NCI-H1694 treated with DMSO at 0.1 percent for 48 hours (cell line): ENCODE measurements at regions not wholly inside any gene's neighbourhood (a gene's known extent, or its start where the extent isn't known, plus 50 kb on each side); places are given as distances from the start of the nearest gene placed in this dataset.

ENCODE experiments used
- DNase-seq: peaks from one replicate; lab custom pipeline; 2025; lab: John Stamatoyannopoulos, UW

DNA sequence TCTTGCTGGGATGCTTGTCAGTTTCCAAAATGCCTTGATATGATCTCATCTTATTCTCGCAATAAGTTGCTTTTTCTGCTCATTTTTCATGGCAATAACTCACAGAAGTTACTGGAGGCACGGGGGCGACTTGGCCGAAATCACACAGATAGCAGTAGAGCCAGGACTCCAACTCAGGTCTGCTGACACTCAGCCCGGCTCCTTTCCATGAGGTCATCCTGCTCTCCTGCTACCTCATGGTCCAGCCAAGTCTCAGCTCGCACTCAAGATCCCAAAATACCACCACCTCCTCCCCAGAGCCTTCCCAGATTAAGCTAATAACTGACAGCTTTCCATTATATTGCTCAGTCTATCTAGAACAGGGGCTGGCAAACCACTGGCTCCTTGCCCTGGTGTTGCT, 269.5 kb downstream of the MAP2K4 start:
- DNase-seq = no peak

DNA sequence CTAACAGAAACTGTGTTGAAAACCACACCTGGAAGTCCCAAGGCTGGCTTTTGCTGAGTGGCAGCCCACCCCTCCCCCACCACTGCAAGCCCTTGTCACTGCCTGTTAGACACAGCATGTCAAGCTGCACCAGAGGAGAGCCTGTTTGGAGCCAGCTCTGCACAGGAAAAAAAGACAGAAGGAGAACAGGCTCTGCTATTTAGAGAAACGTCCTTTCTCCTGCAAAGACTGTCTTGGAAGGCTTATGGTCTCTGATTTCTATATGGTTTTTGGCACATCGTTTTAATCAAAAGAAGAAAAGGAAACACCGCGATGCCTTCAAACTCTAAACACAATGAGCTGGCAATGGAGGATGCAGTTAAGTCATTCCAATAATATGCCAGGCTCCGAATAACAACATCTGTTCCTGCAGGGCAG, 275.5 kb downstream of the MAP2K4 start:
- peak; percentile 86 for DNase-seq

DNA sequence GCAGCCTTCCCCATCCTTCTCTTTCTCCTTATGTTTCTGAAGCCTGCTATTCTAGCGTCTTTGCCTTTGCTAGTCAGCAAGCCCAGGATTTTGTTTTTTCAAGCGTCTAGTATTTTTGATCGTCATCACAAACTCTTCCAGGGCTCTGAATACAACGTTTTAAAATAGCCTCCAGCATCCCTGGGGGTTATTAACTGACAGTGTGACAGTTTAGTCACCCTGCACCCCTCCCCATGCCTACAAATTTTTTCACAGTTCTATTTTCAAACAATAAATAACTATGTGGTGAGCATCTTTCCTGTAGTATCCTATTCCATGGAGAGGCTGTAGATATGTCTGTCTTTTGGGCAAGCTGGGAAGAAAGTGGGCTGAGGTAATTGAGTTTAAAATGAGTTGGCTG, 280.9 kb downstream of the MAP2K4 start:
- no peak for DNase-seq

DNA sequence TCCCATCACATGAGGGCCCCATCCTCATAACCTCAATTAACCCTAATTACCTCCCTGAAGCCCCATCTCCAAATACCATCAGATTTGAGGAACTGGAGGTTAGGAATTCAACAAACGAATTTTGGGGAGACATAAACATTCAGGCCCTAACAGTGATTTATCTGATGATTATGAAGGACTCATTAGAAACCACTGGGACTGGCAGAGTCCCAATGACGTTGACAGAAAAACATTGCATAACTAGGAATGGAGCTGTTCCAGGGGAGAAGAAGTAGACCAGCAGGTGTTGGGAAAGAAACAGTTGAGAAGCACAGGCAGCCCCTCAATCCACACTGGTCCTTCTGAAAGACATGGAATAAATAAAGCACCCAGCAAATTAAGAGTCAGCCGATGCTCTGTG, 282.0 kb downstream of the MAP2K4 start:
- DNase-seq = no peak

DNA sequence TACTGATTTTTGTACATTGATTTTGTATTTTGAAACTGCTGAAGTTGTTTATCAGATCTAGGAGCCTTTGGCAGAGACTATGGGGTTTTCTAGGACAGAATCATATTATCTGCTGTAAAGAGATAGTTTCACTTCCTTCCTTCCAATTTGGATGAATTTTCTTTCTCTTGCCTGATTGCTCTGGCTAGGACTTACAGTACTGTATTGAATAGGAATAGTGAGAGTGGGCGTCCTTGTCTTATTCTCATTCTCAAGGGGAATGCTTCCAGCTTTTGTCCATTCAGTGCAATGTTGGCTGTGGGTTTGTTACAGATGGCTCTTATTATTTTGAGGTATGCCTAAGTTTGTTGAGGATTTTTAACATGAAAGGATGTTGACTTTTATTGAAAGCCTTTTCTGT, 290.1 kb downstream of the MAP2K4 start:
- DNase-seq = no peak

DNA sequence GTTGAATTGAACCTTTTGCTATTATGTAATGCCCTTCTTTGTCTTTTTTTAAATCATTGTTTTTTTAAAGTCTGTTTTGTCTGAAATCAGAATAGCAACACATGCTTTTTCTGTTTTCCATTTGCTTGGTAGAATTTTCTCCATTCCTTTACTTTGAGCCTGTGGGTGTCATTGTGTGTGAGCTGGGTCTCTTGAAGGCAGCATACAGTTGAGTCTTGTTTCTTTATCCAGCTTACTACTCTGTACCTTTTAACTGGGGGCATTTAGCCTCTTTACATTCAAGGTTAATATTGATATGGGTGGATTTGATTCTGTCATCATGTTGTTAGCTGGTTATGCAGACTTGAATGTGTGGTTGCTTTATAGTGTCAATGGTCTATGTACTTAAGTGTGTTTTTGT, 292.0 kb downstream of the MAP2K4 start:
- no peak for DNase-seq

DNA sequence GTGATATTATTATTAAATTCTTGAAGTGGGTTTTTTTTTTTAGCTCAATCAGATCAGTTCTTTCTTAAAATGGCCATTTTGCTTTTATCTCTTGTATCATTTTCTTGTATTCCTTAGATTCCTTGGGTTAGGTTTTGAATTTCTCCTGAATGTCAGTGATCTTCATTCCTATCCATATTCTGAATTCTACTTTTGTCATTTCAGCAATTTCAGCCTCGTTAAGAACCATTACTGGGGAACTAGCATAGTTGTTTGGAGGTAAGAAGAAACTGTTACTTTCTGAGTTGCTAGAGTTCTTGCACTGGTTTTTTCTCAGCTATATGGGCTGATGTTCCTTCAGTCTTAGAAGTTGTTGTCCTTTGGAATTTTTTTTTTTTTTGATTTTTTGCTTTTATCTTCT, 293.1 kb downstream of the MAP2K4 start:
- DNase-seq = no peak

DNA sequence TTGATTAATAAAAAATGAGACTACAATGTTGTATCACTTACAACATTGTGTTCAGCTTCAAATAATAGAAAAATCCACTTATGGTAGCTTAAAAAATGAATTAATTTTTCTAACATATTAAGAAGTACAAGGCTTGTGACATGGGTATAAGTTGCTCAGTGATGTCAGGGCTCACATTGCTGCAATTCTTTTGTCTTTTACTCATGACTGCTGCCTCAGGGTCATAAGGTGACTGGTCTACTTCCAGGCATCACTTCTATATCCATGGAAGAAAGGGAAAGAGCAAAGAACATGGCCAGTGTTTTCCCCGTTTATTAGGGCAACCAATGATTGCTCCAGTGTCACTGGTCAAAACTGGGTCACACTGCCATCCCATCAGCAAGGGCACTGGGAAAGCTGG, 295.3 kb downstream of the MAP2K4 start:
- DNase-seq = no peak

DNA sequence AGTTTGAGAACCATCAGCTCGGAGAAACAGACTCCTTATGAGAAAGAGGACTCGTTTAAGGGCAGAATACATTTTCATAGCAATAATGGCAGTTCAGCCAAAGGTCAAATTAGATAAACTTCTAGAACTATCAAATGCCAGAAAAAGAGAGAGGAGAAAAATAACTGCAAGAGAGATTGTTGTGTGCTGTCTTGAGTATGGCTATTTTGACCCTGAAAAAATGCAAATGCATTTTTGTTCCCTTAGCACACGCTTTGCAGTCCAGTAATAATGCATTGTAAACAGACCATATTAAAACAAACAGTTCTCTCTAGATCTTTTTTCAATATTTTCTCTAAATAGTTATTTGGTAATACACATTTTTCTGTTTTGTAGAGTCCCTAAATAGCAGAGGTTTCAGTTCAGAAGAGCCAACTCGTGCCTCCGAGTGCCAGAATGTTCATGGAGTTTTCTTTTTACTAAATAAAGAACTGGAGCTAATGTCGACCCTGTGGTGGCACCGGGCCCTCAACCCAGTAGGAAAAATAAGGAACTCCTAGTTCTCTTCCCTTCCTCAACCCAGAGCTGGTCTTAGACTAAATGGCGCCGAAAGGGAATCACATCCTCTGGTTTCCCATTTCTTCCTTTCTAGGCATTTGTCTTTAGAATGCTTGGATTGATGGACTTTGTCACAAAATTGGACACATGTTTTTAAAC, 298.0 kb downstream of the MAP2K4 start:
- DNase-seq = no peak

DNA sequence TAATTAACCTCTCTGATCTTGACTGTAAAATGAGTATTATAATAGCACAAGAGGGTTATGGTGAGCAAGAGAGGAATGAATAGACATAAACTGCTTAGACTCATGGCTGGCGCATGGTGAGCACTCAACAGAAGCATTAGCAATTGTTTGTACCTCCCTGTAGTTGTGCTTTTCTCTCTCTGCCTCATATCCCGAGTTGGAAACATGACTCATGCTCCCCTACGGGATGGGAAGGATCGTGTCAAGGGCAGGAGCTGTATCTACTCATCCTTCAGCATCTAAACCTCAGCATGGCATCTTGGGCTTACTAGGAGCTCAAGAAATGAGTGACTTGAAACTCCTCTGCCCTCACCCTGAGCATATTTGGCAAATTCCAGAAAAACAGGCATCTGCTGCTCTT, 299.6 kb downstream of the MAP2K4 start:
- no peak for DNase-seq

DNA sequence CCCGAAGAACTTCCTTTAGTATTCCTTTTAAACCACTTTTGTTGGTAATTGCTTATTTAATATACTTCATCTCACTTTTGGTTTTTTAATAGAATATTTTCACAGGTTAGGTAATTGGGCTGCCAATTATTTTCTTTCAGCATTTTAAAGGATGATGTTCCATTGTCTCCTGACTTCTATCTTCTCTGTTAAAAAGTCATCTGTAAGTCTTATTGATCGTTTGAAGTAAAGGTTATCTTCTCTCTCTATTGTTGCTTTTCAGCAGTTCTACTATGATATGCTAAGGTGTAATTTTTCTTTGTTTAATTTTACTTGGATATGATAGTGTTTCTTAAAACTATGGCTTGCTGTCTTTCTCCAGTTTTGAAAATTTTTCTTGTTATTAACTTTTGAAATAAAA, 307.5 kb downstream of the MAP2K4 start:
- no peak for DNase-seq

DNA sequence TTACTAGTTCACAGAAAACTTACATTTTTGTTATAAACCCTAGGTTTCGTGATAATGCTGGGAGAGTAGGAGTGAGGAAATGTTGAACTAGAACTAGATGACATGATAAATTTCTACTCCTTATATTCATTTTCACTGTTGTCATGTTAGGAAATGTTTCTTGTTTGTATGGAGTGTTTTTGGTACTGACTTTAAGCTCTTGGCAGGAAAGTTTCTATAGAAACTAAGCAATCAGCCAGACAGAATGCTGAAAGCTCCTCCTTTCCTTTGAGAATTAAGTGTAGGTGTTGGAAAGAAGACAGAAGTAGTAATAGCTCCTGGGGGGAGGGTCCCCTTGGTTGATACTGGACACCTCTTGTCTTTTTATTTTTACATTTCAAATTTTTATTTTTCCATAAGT, 309.8 kb downstream of the MAP2K4 start:
- no peak for DNase-seq

DNA sequence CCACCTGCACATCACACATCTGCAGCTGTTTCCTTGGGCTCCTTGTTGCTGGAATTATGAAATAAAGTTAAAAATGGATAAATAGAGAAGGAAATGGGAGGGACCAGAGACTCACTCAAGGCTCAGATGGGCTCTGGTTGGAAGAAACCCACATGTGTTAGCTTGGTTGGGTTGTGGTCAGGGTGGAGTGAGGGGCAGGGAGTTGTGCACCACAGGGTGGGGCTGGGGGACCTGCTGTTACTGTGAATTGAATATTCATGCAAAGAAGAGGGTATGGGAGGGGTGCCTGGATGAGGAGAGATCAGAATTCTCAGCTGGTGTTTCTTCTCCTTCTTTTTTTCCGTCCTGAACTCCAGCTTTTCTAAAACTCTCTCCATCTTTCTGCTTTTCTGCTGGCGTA, 320.7 kb downstream of the MAP2K4 start:
- DNase-seq = no peak

DNA sequence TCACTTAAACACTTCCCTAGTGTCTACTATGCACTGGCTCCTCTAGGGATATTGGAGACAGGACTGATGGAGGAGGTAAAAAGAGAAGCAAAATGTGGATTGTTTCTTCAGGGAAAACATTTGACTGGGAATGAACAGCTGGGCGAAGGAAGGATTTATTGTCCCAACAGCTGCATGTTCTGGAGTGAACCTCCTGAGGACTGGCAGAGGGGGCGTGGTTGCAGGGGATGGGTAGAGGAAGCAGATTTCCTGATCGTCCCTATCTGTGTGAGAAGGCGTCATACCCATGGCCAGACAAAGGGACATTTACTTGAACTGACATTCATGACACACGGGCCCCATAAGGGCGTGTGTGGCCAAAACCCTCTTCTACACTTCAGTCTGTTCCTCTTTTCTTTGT, 321.5 kb downstream of the MAP2K4 start:
- no peak for DNase-seq

DNA sequence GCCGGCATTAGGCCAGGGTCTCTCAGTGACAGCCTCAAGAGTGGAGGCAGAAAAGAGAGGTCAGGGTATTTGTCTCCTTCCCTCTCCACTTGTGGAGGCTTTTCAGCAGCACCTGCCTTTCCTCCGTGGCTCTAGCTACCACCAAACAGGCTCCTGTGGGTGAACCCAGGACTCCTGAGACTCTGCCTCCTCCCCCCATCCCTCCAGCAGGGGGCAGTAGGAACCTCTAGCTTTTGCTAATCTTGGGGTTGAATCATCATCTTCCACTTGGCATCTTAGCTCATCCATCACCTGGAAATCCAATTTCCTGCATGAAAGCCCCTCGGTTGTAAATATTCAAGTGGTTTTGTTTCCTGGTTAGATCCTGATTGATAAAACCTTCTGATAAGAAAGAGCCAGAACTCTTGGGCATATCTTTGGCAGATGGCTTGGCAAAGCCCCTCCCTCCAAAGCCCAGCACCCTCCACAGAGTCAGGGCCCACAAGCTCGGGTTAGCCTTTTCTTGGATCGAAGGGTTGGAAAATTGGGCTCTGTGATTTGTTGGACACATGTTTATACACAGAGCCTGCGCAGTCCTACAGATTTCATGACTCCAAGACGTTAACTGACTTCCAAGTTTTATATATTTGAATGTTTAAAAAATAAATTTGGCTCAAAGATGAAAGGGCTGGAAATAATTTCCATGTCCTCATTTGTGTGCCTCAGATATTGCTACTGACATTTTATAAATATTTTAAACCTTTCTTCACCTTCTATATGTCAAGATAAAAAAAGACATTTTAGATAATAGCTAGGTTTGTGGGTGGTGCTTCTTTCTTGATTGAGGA, 322.1 kb downstream of the MAP2K4 start:
- no peak for DNase-seq

DNA sequence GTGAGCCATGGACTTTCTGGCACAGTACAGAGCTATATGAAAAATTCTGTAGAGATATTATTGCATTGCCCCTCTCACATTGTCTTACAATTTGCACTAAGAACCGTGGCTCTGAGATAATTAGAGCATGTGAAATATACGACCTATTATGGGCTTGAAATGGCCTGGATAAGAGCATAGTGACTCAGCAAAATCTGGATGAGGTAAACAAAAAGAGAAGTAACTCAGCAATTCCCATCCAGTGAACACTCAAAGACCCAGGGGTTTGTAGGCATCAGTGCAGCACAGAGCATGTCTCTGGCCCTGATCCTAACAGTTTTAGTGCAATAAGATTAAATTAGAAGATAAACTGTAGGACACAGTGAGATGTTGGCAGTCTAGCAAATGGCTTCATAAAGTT, 317.2 kb upstream of the MYOCD start:
- no peak for DNase-seq

DNA sequence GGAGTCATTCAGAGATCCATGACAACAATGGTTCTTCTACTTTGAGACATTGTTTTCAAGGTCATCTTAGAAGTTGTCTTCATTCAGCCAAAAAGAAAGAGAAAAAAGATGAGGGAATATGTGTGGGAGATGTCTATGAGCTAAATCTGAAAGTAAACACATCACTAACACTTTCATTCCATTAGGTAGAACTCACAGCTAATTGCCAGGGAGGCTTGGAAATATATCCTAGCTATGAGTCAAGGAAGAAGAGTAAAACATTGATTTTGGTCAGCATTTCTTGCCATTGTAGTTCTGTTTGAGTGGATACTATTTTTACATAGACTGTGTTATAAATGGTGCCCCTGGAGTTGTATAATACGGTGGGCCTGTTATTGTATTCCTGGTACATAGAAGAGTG, 316.4 kb upstream of the MYOCD start:
- no peak for DNase-seq

DNA sequence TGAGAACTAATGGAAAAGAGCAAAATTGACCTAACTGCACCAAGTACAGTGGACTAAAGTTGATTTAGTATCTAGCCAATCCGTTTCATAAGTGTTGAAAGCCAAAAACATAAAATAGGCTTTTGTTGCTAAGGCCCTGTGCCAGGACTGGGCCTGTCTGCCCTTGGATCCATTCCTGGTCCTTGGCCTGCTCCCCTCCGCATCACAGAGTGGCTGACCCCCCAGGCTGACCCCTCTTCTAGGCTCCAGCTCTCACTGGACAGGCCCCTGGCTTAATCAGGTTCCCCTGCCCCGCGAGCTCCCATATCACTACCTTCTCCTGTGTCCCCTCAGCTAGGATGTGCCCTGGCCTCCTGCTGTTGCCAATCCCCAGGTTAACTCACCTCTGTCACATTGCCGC, 313.6 kb upstream of the MYOCD start:
- no peak for DNase-seq

DNA sequence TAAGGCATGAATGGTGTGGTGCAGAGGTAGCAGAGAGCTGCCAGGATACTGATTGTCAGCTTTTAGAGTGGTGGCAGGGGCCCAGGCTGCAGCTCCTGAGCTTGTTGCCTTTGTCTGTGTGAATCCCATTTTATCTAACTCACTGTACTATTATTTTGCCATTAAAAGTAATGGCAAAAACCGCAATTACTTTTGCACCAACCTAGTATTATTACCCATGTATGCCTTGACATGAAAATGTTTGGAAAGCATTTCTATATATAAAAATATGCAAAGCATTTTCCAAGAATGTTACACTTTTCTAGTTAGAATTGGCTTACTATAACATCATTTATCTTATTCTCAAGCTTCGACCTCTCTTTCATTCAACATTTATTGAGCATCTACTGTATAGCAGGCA, 308.1 kb upstream of the MYOCD start:
- no peak for DNase-seq

DNA sequence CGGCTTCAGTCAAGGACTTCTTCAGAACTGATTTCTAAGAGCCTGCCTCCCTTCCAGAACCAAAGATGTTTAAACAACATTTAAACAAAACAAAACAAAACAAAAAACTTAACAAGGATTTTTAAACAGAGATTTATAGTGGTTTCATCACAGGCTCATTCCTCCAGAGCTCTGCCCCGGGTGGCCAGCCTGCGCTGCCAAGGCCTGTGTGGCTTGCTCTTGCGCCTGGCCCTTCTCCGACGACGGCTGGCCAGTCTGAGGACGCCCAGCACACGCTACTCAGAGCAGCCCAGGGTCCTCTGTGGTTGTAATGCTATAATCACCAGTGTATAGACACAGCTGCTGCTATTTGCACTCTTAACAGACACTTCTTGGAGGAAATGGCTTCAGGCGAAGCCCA, 307.2 kb upstream of the MYOCD start:
- no peak for DNase-seq

DNA sequence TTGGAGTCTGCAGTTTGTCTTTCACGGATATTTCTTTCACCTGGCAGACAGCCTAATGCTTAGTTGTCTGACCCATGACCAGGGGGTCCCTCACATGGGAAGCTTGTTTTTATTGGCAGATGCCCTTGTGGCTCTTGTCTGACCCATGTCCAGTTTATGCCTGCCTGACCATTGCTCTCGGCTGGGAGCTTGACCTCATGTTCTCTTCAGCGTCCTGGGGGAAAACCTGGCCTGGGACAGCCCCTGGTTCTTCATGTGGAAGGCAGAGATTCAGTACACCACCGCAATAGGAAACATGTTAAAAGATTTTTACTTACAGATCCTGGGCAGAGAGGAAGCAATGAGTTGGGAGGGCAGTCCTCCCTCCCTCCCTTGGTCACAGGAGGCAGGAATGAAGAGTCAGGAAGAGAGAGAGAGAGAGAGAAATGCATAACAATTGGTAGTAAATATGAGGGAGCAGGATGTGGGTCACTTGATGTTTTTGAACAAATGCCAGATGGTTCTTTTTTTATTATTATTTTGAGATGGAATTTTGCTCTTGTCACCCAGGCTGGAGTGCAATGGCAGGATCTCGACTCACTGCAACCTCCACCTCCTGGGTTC, 302.7 kb upstream of the MYOCD start:
- DNase-seq = no peak

DNA sequence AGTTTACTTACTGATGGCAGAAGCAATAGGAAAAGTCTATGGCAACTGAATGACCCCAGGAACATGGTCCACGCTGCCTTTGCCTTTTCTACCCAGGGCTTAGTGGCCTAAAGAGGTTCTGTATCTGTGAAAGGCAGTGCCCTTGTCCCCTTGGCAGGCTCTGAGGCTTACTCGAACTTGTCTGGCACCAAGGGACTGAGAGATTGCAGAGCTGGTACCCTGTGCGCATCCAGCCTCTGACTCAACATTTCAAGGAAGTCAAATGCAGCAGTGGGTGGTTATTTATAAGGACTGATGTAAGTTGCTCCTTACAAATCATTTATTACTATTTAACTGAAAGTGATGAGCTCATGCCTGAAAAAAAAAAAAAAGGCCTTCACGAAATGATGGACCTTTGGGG, 299.9 kb upstream of the MYOCD start:
- no peak for DNase-seq

DNA sequence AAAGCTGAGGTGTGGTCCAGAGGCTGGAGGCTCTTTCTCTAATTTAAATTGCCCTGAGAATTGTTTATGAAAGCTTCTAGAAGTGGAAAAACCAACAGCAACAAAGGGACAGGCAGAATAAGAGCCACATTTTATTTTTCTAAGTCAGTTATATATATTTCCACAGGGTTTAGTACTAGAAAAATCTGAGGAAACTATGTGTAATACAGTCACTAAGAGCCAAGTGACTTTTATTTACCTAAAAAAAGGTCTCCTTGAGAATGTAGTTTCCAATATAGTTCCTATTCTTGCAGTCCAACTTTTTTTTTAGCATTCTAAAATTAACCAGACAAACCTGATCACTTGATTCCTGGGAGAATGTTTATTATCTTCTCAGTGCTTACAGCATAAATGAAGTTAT, 296.6 kb upstream of the MYOCD start:
- DNase-seq = no peak
